PC-9 (cell line): ENCODE measurements at regions not wholly inside any gene's neighbourhood (a gene's known extent, or its start where the extent isn't known, plus 50 kb on each side); places are given as distances from the start of the nearest gene placed in this dataset.

Experiments
- CTCF ChIP-seq: fragments of 200-600 bp; sonication (generic); conservative IDR thresholded peaks from 2 replicates; pipeline ENCODE4 v1.6.1; 2017; ENCODE audit warnings: mixed run types, antibody characterized with exemption, mild to moderate bottlenecking, moderate library complexity
- EZH2 ChIP-seq: fragments of 200-600 bp; sonication (generic); IDR thresholded peaks from 2 replicates; pipeline ENCODE4 v1.8.0; 2017; ENCODE audit warnings: antibody characterized with exemption, low read depth

- TF ChIP-seq CTCF = no peak
- no peak for TF ChIP-seq EZH2
These were observed 237.3 kb downstream of the BMP2 start for GRCh38 chr20:7004801-7005200.
